Endothelial cell (in vitro differentiated cells): ENCODE measurements at regions not wholly inside any gene's neighbourhood (a gene's known extent, or its start where the extent isn't known, plus 50 kb on each side); places are given as distances from the start of the nearest gene placed in this dataset.

Source experiments
- DNase-seq: peaks from one replicate; pipeline ENCODE4 v3.0.0; 2021; ENCODE audit warnings: low spot score
- H3K27ac Mint-ChIP-seq: one replicate; pipeline ENCODE4 v1.8.0; 2021; ENCODE audit warnings: mixed read lengths, inconsistent platforms; ENCODE audit not compliant: unreplicated experiment
- H3K27me3 Mint-ChIP-seq: one replicate; pipeline ENCODE4 v1.8.0; 2021; ENCODE audit warnings: mild to moderate bottlenecking, moderate library complexity, mixed read lengths, inconsistent platforms; ENCODE audit not compliant: unreplicated experiment
- H3K36me3 Mint-ChIP-seq: one replicate; pipeline ENCODE4 v1.8.0; 2021; ENCODE audit warnings: mild to moderate bottlenecking, low read depth, mixed read lengths, inconsistent platforms; ENCODE audit not compliant: unreplicated experiment
- H3K4me1 Mint-ChIP-seq: one replicate; pipeline ENCODE4 v1.8.0; 2021; ENCODE audit warnings: mild to moderate bottlenecking, mixed read lengths, inconsistent platforms; ENCODE audit not compliant: unreplicated experiment
- H3K4me3 Mint-ChIP-seq: one replicate; pipeline ENCODE4 v1.8.0; 2021; ENCODE audit warnings: mild to moderate bottlenecking, mixed read lengths, inconsistent platforms; ENCODE audit not compliant: unreplicated experiment
- H3K9me3 Mint-ChIP-seq: one replicate; pipeline ENCODE4 v1.8.0; 2021; ENCODE audit warnings: mixed read lengths, inconsistent platforms; ENCODE audit not compliant: unreplicated experiment
- TF ChIP-seq, protein P1 (sequence below): fragments of 200-600 bp; sonication (generic); IDR thresholded peaks from one replicate; pipeline ENCODE4 v1.5.0; 2021; ENCODE audit warnings: antibody characterized with exemption; ENCODE audit not compliant: unreplicated experiment

DNA sequence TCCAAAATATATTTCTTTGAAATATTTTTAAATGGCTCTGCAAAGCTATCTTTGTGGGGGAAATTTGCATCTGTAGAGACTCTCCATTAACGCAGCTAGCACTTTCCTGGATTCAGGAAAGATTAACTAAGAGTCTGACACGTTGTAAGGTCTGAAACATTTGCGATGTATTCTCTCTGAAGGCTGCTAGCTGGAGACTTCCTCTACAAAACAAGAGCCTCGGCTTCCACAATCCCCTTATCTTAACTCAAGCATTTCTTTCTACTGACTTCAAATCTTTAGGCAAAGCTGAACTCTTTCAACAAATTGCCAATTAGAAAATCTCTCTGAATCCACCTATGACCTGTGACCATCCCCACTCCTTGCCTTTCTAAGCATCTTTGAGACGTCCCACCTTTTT is 250.5 kb downstream of the KLF13 start:
- H3K4me3 Mint-ChIP-seq, result no peak overlapping the region
- no peak overlapping the region for H3K27ac Mint-ChIP-seq
- DNase-seq, result no peak
- peaks cover 2% of the 10 kb centered on the region for H3K4me1 Mint-ChIP-seq
- peaks cover 11% of the 10 kb centered on the region for H3K36me3 Mint-ChIP-seq
- peaks cover 4% of the 10 kb centered on the region for H3K27me3 Mint-ChIP-seq
- TF ChIP-seq, protein P1, sequence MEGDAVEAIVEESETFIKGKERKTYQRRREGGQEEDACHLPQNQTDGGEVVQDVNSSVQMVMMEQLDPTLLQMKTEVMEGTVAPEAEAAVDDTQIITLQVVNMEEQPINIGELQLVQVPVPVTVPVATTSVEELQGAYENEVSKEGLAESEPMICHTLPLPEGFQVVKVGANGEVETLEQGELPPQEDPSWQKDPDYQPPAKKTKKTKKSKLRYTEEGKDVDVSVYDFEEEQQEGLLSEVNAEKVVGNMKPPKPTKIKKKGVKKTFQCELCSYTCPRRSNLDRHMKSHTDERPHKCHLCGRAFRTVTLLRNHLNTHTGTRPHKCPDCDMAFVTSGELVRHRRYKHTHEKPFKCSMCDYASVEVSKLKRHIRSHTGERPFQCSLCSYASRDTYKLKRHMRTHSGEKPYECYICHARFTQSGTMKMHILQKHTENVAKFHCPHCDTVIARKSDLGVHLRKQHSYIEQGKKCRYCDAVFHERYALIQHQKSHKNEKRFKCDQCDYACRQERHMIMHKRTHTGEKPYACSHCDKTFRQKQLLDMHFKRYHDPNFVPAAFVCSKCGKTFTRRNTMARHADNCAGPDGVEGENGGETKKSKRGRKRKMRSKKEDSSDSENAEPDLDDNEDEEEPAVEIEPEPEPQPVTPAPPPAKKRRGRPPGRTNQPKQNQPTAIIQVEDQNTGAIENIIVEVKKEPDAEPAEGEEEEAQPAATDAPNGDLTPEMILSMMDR, result no peak
- H3K9me3 Mint-ChIP-seq, result no peaks in the 10 kb centered on the region

DNA sequence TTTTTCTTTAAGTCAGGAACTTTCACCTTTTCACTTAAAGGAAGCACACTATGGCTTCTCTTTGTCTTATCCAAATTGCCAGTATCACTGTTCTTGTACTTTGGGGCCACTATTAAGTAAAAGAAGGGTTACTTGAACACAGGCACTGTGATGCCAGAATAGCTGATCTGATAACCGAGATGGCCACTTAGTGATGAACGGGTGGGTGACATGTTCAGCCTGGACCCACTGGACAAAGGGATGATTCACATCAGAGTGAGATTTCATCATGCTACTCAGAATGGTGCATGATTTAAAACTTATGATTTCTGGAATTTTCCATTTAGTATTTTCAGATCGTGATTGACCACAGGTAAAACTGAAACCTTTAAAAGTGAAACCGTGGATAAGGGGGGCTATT is 252.6 kb downstream of the KLF13 start:
- H3K9me3 Mint-ChIP-seq, result no peaks in the 10 kb centered on the region
- TF ChIP-seq, protein P1, result no peak
- H3K27ac Mint-ChIP-seq, result no peak overlapping the region
- no peaks in the 10 kb centered on the region for H3K4me1 Mint-ChIP-seq
- no peak overlapping the region for H3K4me3 Mint-ChIP-seq
- H3K27me3 Mint-ChIP-seq, result peaks cover 2% of the 10 kb centered on the region
- H3K36me3 Mint-ChIP-seq, result peaks cover 19% of the 10 kb centered on the region
- DNase-seq, result no peak

DNA sequence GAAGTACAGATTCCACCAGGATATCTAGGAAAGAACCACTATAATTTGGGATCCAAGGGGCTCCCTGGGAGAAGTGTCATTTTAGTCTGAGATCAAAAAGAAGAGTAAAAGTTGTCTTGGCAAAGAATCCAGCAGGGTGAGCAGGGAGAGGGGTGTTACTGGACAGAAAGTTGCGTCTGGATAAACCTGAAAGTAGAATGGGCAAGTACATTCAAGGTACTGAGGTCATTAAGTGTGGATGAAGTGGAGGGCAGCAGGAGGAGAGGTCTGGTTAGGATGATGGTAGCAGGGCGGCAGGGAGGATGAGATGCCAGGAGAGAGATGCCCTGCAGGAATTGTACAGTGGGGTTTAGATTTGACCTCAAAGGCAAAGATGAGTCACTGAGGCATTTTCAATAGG is 253.3 kb downstream of the KLF13 start:
- H3K4me1 Mint-ChIP-seq, result no peaks in the 10 kb centered on the region
- no peak overlapping the region for H3K4me3 Mint-ChIP-seq
- no peak for DNase-seq
- TF ChIP-seq, protein P1, result no peak
- H3K9me3 Mint-ChIP-seq, result no peaks in the 10 kb centered on the region
- H3K27ac Mint-ChIP-seq, result no peak overlapping the region
- peaks cover 3% of the 10 kb centered on the region for H3K27me3 Mint-ChIP-seq
- peaks cover 19% of the 10 kb centered on the region for H3K36me3 Mint-ChIP-seq

DNA sequence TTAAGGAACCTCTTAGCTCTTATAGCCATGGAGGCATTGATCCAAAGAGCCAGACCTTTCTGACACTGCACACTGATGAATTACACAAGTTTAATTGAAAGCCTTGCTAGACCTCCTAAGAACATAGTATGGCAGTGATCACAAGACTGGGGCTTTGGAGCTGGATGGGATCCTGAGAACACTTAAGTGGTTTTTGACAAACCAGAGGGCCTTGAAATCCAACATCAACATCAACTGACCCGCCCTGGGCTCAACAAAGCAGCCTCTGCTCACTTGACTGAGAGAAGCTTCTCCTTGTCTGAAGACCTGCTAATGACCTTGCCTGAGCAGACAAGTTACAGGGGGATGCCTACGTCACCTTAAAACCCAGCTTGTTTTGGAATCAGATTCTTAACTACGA is 257.6 kb downstream of the KLF13 start:
- peaks cover 19% of the 10 kb centered on the region for H3K36me3 Mint-ChIP-seq
- no peaks in the 10 kb centered on the region for H3K9me3 Mint-ChIP-seq
- H3K27ac Mint-ChIP-seq, result no peak overlapping the region
- TF ChIP-seq, protein P1, result no peak
- H3K27me3 Mint-ChIP-seq, result peaks cover 6% of the 10 kb centered on the region
- DNase-seq, result no peak
- no peak overlapping the region for H3K4me3 Mint-ChIP-seq
- H3K4me1 Mint-ChIP-seq, result no peaks in the 10 kb centered on the region

DNA sequence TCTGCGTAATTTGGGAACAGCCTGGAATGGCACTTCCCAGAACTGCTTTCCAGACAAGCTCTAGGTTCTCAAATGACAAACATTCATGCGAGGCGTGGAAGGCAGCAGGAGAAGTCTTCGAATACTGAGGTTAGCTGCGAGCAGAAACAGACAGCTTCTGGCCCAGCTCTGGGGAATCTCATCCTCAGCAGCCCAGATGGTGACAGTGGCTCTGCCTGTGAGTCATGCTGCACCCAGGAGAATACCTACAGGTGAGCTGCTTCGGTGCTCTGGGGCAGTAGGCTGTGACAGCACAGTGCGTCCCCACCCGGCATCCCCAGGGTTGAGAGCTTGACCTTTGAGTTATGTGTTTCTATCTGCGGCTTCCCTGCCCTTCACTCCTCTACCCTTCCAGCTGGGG is 258.6 kb downstream of the KLF13 start:
- no peak for DNase-seq
- H3K4me3 Mint-ChIP-seq, result no peak overlapping the region
- H3K9me3 Mint-ChIP-seq, result no peaks in the 10 kb centered on the region
- peaks cover 19% of the 10 kb centered on the region for H3K36me3 Mint-ChIP-seq
- H3K27me3 Mint-ChIP-seq, result peaks cover 6% of the 10 kb centered on the region
- no peaks in the 10 kb centered on the region for H3K4me1 Mint-ChIP-seq
- H3K27ac Mint-ChIP-seq, result no peak overlapping the region
- TF ChIP-seq, protein P1, result no peak
